HL-60 (cell line): ENCODE measurements at regions not wholly inside any gene's neighbourhood (a gene's known extent, or its start where the extent isn't known, plus 50 kb on each side); places are given as distances from the start of the nearest gene placed in this dataset.
"Not testable (repeated sequence)": the region's sequence is repeated elsewhere in the genome, so short reads cannot be mapped to it uniquely, and the experiment has no call there.

ENCODE experiments used
- DNase-seq, 2 experiments: peaks; one replicate each; pipeline ENCODE4 v3.0.0-alpha.2; 2010 to 2020; ENCODE audit warnings: low read depth in 1 of 2, low spot score in 1 of 2
- H3K27ac ChIP-seq: fragments of 250-450 bp; sonication (Bioruptor Pico); replicated peaks from 2 replicates; pipeline ENCODE4 v1.5.1; 2020; ENCODE audit warnings: mild to moderate bottlenecking, moderate library complexity
- H3K27me3 ChIP-seq: fragments of 250-450 bp; sonication (Bioruptor Pico); 2 replicates; pipeline ENCODE4 v1.5.1; 2021; ENCODE audit warnings: mild to moderate bottlenecking, moderate library complexity; ENCODE audit not compliant: insufficient read depth, poor library complexity, severe bottlenecking
- H3K4me3 ChIP-seq: replicated peaks from 2 replicates; pipeline ENCODE4 v1.5.1; 2011; ENCODE audit warnings: mild to moderate bottlenecking, control low read depth, low read length; ENCODE audit not compliant: insufficient read depth
- CTCF ChIP-seq: IDR thresholded peaks from one replicate; pipeline ENCODE4 v1.5.1; 2011; ENCODE audit warnings: low read length, control low read depth, inconsistent platforms; ENCODE audit not compliant: insufficient read depth
- GABPA ChIP-seq: IDR thresholded peaks from 2 replicates; pipeline ENCODE4 v1.6.1; 2012; ENCODE audit warnings: low read depth
- POLR2AphosphoS5 ChIP-seq: IDR thresholded peaks from 2 replicates; pipeline ENCODE4 v1.6.1; 2012; ENCODE audit warnings: low read depth
- REST ChIP-seq: IDR thresholded peaks from 2 replicates; pipeline ENCODE4 v1.6.1; 2012; ENCODE audit warnings: low read depth; ENCODE audit not compliant: insufficient replicate concordance
- SPI1 ChIP-seq: IDR thresholded peaks from 2 replicates; pipeline ENCODE4 v1.6.1; 2012; ENCODE audit warnings: low read depth, mild to moderate bottlenecking, borderline replicate concordance

GRCh38 chr3:69684309-69684961, 54.8 kb upstream of the MITF start:
- peaks cover 9% of the 10 kb centered on the region for H3K27me3 ChIP-seq
- H3K27ac ChIP-seq: no peak overlapping the region
- DNase-seq: no peak
- no peak overlapping the region for H3K4me3 ChIP-seq
- TF ChIP-seq CTCF (no peak), SPI1 (no peak), GABPA (no peak), POLR2AphosphoS5 (no peak), REST (no peak)

GRCh38 chr3:69683082-69683806, 56.0 kb upstream of the MITF start:
- no peak for TF ChIP-seq REST
- DNase-seq: no peak
- Histone ChIP-seq H3K27ac (no peak overlapping the region), H3K4me3 (no peak overlapping the region), H3K27me3 (peaks cover 13% of the 10 kb centered on the region)

DNA sequence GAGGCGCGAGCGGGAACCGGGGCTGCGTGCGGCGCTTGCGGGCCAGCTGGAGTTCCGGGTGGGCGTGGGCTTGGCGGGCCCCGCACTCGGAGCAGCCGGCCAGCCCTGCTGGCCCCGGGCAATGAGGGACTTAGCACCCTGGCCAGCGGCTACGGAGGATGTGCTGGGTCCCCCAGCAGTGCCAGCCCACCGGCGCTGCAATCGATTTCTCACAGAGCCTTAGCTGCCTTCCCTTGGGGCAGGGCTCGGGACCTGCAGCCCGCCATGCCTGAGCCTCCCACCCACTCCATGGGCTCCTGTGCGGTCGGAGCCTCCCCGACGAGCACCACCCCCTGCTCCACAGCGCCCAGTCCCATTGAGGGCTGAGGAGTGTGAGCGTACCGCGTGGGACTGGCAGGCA, 61.8 kb upstream of the MITF start:
- H3K27ac ChIP-seq, H3K4me3 ChIP-seq, DNase-seq: not testable (repeated sequence)
- peaks cover 13% of the 10 kb centered on the region for H3K27me3 ChIP-seq

- TF ChIP-seq REST (no peak), POLR2AphosphoS5 (no peak), GABPA (no peak), CTCF (no peak), SPI1 (no peak)
- DNase-seq: no peak
- H3K27me3 ChIP-seq: peaks cover 11% of the 10 kb centered on the region
- no peak overlapping the region for H3K4me3 ChIP-seq
- no peak overlapping the region for H3K27ac ChIP-seq
These were observed 63.3 kb upstream of the MITF start for GRCh38 chr3:69675786-69676530.
